ENCODE measurements at regions not wholly inside any gene's neighbourhood (a gene's known extent, or its start where the extent isn't known, plus 50 kb on each side); places are given as distances from the start of the nearest gene placed in this dataset.
A peak's percentile ranks its signal among the peaks of the same experiment; 100 is the strongest.

DNA sequence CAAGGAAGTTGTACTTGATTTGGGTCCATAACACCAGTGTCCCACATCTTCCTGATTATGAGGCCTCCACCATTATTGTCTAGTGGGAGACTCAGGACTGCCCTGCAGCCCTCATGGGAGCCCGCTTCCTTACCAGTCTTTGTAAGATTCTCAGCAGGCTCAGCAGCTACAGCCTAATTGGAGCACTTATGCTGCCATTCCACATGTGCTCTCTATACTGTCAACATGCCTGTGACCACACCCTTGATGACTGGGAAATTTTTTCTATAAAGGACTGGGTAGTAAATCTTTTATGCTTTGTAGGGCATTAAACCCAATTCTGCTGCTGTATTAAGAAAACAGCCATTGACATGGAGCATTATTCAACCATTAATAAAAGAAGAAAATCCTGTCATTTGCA is 145.5 kb upstream of the IGF1 start:
- DNase-seq, result no peak
- in situ Hi-C loops (cut with HindIII; ENCODE audit: low pct_ligation_motif_present, low pct_unique_long_range_greater_than_20kb, low sequenced_read_pairs), result no loop called here

DNA sequence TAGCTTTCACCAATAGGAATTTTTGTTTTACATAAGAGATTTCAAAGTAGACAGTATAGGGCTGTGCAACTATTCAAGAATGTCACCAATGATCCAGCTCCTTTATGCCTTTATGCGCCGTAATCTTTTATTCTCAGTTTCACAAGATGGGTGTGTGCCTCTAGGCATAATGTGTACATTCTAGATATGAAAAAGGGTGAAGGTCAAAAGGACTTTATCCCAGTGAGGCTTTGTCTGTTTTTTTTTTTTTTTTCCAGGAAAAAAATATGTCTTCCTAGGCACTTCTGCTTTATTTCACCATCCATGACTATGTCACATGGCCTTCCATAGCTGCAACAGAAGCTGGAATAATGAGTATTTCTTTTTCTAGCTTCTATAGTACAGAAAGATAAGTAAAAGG is 142.3 kb upstream of the IGF1 start:
- DNase-seq, result no peak
- in situ Hi-C loops (cut with HindIII; ENCODE audit: low pct_ligation_motif_present, low pct_unique_long_range_greater_than_20kb, low sequenced_read_pairs), result no loop called here

GRCh38 chr12:102618197-102618877 is 138.0 kb upstream of the IGF1 start:
- DNase-seq, result no peak
- in situ Hi-C loops (cut with HindIII; ENCODE audit: low pct_ligation_motif_present, low pct_unique_long_range_greater_than_20kb, low sequenced_read_pairs), result no loop called here

- in situ Hi-C loops (cut with HindIII; ENCODE audit: low pct_ligation_motif_present, low pct_unique_long_range_greater_than_20kb, low sequenced_read_pairs), result no loop called here
- no peak for DNase-seq
These were observed 136.3 kb upstream of the IGF1 start for GRCh38 chr12:102616692-102617091.

GRCh38 chr12:102611995-102612394 is 131.6 kb upstream of the IGF1 start:
- DNase-seq, result no peak
- in situ Hi-C loops (cut with HindIII; ENCODE audit: low pct_ligation_motif_present, low pct_unique_long_range_greater_than_20kb, low sequenced_read_pairs), result no loop called here

GRCh38 chr12:102609996-102610395 is 129.6 kb upstream of the IGF1 start:
- no peak for DNase-seq
- in situ Hi-C loops (cut with HindIII; ENCODE audit: low pct_ligation_motif_present, low pct_unique_long_range_greater_than_20kb, low sequenced_read_pairs), result no loop called here

GRCh38 chr12:102603021-102603420 is 122.7 kb upstream of the IGF1 start:
- DNase-seq, result no peak
- in situ Hi-C loops (cut with HindIII; ENCODE audit: low pct_ligation_motif_present, low pct_unique_long_range_greater_than_20kb, low sequenced_read_pairs), result no loop called here

DNA sequence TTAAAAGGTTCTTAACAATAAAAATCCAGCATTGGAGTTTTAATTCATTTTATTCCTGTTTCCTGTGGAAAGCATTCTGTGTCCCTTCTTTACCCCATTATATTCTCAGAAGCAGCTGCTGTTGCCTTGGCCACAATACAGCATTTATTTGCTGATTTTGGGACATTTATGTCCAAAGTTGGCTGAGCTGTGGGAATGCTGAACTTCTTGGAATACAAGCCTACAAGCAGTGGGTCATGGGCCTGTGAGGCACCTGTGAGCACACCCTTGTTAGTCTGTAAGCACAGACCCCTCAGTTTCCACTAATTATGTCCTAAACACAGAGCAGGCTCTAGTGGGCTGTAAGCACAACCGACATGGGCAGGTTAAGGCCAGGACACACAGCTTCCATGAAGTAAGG is 122.2 kb upstream of the IGF1 start:
- in situ Hi-C loops (cut with HindIII; ENCODE audit: low pct_ligation_motif_present, low pct_unique_long_range_greater_than_20kb, low sequenced_read_pairs), result no loop called here
- no peak for DNase-seq

DNA sequence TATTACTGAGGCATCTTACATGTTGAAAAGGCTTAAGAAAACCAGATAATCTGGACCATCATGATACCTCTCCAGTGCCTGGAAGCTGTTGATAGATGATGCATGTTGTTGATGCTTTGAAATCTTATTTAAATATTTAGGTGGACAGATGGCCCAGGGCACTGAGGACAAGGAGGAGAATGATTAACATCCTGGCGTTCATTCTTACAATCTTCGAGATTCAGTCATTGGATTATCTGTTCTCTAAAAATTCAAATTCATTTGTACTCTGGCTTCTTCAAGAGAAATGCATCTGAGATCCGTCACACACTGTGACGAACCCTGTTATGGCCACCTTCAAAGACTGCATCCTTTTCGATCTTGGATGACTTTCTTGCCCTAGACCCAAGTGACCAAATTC is 121.3 kb upstream of the IGF1 start:
- in situ Hi-C loops (cut with HindIII; ENCODE audit: low pct_ligation_motif_present, low pct_unique_long_range_greater_than_20kb, low sequenced_read_pairs), result no loop called here
- no peak for DNase-seq

GRCh38 chr12:102596687-102597086 is 116.3 kb upstream of the IGF1 start:
- DNase-seq, result no peak
- in situ Hi-C loops (cut with HindIII; ENCODE audit: low pct_ligation_motif_present, low pct_unique_long_range_greater_than_20kb, low sequenced_read_pairs), result no loop called here

- in situ Hi-C loops (cut with HindIII; ENCODE audit: low pct_ligation_motif_present, low pct_unique_long_range_greater_than_20kb, low sequenced_read_pairs), result no loop called here
- no peak for DNase-seq
These were observed 115.7 kb upstream of the IGF1 start for GRCh38 chr12:102596031-102596430.

DNA sequence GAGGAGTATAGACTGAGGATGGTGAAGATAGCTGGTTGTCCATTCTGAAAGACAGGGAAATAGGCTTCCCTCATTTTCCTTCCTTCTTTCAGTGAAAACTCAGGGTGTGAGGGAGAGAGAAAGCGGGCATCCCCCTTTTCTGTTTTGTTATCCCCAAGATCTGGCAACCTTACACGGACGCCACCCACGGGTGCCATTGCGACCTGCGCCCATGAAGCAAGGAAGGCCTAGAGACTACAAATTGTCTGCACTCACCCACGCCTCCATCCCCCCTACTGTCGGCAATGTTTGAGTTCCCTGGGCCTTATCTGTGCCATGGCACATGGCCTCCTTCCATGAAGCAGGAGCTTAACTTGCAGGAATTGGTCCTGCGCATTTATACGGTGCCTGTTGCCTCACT is 115.0 kb upstream of the IGF1 start:
- in situ Hi-C loops (cut with HindIII; ENCODE audit: low pct_ligation_motif_present, low pct_unique_long_range_greater_than_20kb, low sequenced_read_pairs), result no loop called here

DNA sequence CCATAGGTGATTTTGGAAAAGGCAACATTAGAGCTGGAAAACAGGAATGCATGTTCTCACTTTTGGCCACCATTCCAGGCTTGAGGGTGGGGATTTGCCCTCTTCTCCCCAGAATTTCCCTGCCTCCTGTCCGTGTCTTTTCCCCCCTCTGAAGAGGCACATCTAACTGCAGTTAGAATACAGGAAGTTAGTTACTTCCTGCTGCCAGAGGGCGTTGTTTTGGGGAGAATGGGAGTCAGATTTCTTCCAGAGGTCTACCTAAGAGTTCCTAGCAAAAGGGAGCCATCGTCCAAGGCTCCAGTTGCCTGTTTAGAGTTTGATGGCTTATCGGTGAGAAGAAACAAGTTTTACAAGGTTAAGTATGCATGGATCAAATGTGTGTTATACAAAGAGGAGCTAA is 112.8 kb upstream of the IGF1 start:
- in situ Hi-C loops (cut with HindIII; ENCODE audit: low pct_ligation_motif_present, low pct_unique_long_range_greater_than_20kb, low sequenced_read_pairs), result no loop called here

More for the DNA sequence above, 115.0 kb upstream of the IGF1 start:
- no peak for DNase-seq

DNA sequence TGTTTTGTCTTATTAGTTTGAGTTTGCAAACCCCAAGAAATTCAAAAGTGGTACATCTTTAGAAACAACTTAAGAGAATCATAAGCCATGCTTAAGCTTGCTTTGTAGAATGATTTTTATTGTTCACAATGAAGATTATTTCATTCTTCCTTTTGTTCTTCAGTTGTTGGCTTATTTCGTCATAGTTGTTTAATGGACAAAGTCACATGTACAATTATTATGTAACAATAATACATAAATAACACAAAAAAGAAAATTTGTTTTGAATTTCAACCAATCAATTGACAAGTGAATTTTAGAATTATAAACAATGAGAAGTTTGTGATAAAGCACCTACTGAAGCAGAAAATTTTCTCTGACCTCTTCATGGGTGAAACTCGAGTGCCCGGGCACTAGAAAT is 111.8 kb upstream of the IGF1 start:
- in situ Hi-C loops (cut with HindIII; ENCODE audit: low pct_ligation_motif_present, low pct_unique_long_range_greater_than_20kb, low sequenced_read_pairs), result no loop called here
- DNase-seq, result no peak

More for the DNA sequence above, 112.8 kb upstream of the IGF1 start:
- no peak for DNase-seq

DNA sequence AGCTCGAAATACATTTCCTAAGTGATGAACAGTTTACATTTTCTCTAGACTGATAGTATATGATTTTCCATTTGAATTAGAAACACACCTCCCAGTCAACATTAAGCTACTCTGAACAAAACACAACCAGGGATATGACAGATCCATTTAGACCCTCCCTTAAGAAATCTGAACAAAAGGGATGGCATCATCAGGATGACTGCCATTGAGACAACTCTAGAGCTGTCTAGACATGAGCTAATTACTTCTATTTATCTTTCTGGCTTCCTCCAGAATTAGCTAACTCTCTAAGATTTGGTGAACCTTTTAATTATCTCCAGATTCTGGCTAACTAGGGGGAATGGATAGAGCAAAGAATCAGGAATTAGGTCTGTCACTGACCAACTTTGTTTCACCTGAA is 92.9 kb upstream of the IGF1 start:
- DNase-seq, result no peak
- in situ Hi-C loops (cut with HindIII; ENCODE audit: low pct_ligation_motif_present, low pct_unique_long_range_greater_than_20kb, low sequenced_read_pairs), result no loop called here

- DNase-seq, result no peak
These were observed 91.5 kb upstream of the IGF1 start for GRCh38 chr12:102571889-102572288.

GRCh38 chr12:102570256-102570655 is 89.9 kb upstream of the IGF1 start:
- in situ Hi-C loops (cut with HindIII; ENCODE audit: low pct_ligation_motif_present, low pct_unique_long_range_greater_than_20kb, low sequenced_read_pairs), result no loop called here
- no peak for DNase-seq

More at GRCh38 chr12:102571889-102572288, 91.5 kb upstream of the IGF1 start:
- in situ Hi-C loops (cut with HindIII; ENCODE audit: low pct_ligation_motif_present, low pct_unique_long_range_greater_than_20kb, low sequenced_read_pairs), result no loop called here

GRCh38 chr12:102569803-102570202 is 89.4 kb upstream of the IGF1 start:
- DNase-seq, result no peak
- in situ Hi-C loops (cut with HindIII; ENCODE audit: low pct_ligation_motif_present, low pct_unique_long_range_greater_than_20kb, low sequenced_read_pairs), result no loop called here

- peak; percentile 17 for DNase-seq
- in situ Hi-C loops (cut with HindIII; ENCODE audit: low pct_ligation_motif_present, low pct_unique_long_range_greater_than_20kb, low sequenced_read_pairs), result no loop called here
These were observed 87.9 kb upstream of the IGF1 start for GRCh38 chr12:102568276-102568675.

DNA sequence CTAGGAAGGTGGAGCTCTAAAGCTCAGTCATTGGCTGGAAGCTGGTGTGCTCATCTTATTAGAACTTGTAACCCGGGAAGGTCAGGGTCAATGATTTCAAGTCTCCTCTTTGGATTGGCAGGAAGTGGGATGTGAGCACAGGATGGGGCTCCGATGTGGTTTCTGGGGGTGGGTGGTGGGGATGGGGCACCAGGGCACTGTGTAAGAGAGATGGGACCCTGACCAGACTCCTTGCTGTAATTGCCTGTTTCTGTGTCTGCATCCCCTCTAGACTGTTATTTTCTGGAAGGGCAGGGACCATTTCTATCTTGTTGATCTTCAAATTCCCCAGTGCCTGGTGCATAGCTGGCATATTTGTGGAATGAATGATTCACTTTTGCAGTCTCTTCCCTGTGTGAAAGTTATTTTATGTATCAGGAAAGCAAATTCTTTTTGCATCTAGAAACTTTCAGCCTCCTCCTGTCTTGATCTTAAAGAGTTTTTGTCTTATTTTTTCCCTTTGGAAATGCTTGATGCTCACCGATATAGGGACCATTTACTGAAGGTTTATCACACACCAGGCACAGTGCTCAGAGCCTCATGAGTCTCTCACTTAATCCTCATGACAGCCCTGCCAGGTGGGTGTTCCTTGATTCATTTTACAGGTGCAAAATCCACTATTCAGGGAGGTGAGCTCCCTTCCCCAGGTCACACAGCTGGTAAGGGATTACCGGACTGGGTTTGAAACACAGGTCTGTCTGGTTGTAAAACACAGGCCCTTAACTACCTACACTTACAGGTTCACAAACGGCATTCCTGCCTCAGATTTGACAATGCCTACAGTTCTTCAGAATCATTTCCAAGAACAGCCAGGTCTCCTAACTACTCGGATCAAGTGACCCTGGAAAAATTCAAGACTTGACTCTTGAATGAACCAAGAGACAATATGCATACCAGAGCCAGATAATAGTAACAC is 86.9 kb upstream of the IGF1 start:
- DNase-seq, result peak; percentile 97
- in situ Hi-C loops (cut with HindIII; ENCODE audit: low pct_ligation_motif_present, low pct_unique_long_range_greater_than_20kb, low sequenced_read_pairs), result no loop called here
